ENCODE measurements at regions not wholly inside any gene's neighbourhood (a gene's known extent, or its start where the extent isn't known, plus 50 kb on each side); places are given as distances from the start of the nearest gene placed in this dataset.

DNA sequence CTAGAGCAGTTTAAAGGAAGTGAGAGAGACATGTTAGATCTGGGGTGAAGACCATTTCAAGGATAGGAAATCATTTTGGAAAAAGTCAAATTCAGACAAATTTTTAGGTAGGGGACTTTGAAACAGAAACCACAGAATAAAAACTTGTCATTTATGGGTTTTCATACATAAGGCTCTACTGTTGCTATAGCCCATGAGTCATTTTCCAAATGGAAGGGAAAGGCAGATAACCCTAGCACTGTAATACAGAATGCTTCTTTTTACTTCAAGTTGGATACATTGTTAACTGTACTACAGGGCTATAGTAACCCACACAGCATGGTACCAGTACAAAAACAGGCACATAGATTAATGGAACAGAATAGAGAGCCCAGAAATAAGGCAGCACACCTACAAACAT, 455.4 kb downstream of the EBF1 start:
- DNase-seq: no peak

DNA sequence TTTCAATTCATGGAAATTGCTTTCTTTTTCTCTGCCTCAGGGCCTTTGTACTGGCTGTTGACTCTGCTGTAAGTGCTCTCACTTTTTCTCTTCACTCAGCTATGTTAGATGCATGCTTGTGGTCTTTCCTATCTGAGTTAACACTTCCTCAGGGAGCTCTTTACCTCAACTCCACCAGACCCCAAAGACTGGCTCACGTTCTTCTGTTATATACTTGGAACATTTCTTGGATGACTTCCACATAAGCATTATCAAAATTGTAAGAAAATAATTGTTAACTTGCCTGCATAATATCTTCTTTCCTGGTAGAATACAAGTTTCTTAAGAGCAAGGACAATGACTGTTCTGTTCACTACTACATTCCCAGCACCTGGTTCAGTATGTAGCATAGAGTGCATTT, 455.9 kb downstream of the EBF1 start:
- no peak for DNase-seq

DNA sequence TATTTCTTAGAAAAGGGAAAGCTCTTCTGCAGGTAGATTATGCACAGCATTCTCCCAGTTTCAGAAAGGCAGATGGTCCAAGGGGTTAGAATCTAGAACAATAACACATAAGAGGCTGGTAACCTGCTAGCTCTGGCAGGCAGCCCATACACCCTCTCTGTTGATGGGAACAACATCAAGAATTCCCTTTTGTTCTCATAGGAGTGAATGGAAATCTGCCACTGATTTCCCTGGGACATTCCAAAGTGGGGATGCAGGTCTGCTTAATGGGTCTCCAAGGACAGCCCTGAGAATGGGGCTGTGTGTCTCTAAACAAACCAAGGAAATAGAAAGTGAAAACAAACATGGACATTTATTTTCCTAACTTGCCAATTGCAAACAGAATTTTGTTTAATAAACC, 456.8 kb downstream of the EBF1 start:
- DNase-seq: no peak

DNA sequence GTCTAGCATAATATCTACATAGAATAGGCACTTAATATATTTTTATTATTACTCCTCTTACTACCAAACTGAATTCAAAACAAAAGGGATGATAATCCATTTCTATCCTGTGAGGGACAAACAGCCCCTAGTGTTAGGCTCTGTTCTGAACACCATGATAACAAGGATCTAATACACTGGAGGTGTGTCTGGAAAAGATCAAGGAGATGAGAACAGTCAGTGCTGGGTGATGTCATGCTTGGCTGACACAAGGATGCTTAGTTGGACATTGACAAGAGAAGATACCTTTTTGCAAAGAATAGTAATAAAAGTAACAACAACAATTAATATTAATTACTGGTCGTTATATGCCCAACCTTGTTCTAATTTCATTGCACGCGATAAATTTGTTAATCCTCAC, 458.7 kb downstream of the EBF1 start:
- DNase-seq: no peak

DNA sequence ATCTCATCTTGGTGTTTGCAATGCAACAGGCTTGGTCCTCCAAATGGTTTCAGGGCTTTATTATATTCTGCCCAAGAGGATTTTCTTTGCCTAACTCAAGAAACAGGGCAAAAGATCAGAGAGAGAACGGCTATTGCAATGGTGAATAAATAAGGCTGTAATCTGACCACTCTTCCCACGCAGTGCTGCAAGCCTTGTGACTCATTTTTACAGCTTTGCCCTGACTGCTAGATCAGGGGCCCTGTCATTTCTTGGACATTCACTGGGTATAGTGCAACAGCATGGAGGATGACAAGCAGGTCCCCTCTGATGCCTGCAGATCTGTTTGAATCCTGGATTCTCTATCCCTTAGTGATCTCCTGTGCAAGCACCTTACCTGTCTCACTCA, 459.1 kb downstream of the EBF1 start:
- no peak for DNase-seq

DNA sequence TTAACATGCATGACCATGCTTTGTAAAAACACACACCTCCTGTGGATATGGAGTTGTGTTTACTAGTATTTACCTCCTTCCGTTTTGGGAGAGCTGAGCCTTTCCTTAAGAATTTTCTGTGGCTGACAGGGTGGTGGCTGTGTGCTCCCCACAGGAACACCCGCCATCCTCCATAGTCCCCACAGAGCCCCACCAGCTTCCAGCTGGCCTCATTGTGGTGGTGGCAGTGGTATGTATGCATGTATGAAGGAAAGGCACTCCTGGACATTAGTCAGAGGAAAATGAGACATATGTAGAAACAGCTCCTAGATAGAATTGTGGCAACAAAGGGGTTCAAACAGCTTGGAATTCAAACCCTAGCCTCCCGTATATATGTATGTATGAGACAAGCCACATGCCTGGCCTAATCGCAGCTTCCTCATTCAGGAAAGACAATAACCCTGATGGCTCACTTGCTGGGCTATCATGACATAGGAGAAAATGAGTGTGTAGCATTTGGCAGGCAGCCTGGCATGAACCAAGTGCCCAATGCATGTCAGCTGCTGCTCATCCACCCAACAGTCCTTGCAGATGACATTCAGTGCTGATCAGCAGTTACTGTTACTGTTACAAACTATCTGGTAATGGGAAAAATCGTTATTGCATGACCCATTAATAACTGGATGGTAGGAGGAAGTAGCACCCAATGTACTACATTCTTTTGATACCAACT, 459.7 kb downstream of the EBF1 start:
- no peak for DNase-seq

DNA sequence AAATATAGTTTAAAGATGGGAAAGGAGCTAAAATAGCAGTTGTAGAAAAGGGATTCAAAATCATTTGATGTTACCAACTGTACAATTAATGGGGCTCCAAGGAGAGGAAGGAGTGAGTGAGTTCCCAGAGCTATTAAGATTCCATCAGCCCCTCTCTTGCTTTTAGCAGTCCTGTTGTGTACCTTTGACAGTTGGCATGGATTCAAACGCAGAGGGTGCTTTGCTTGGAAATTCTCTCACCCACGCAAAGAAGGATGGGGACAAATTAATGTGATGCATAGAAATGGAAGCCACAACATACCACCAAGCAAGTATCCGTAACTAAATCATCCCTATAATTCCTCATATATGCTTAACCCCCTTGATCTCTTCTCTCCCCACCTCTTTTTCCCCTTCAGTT, 461.3 kb downstream of the EBF1 start:
- no peak for DNase-seq

DNA sequence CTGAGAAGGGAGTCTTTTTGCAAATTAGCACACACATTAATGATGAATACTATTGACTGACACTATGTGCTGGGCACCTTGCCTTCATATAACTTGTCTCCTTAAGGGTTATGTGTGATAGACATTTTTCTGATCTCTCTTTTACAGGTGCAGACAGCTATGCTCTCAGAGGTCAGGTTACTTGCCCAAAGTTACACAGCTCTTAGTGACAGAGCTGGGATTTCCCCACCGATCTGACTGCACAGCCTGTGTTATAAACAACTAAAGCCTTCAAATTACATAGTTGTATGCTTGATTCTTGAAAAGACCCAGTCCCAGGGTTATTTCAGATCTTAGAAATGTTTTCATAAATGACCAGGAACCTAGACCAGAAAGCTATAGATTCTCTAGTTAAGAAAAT, 462.7 kb downstream of the EBF1 start:
- DNase-seq: no peak

DNA sequence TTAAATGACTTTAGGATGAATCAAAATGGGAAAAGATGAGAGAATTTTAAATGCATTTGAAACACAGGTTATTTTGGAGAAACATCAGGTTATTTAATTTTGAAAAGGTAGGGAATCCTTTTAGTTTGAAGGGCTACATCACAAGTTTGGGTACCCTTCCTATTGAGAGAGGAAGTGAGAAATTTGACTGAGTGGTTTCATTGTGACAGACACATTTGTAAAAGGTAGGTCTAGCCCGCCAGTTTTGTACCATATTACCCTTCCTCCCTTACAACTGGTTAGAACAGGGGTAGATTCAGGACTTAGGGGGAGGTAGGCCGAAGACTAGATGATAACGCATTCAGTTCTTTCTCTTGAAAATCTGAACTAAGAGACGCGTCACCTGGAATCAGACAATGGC, 464.2 kb downstream of the EBF1 start:
- no peak for DNase-seq

DNA sequence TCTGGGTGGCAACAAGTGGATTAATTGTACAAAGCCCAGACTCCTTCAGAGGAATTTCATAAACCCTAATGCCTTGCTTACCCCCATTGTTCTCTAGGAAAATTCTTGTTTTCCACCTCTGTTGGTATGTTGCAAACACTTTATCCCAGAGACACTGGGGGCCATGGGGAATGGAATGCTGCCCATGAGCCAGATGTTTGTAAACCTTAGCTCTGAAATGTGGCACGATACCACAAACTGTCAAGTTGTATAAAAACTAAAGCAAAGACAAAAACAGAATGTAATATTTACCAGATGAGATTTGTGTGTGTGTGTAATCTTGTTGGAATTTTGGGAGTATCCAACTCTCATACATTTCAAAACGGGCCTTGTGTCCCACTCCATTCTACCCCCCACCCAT, 465.0 kb downstream of the EBF1 start:
- no peak for DNase-seq

DNA sequence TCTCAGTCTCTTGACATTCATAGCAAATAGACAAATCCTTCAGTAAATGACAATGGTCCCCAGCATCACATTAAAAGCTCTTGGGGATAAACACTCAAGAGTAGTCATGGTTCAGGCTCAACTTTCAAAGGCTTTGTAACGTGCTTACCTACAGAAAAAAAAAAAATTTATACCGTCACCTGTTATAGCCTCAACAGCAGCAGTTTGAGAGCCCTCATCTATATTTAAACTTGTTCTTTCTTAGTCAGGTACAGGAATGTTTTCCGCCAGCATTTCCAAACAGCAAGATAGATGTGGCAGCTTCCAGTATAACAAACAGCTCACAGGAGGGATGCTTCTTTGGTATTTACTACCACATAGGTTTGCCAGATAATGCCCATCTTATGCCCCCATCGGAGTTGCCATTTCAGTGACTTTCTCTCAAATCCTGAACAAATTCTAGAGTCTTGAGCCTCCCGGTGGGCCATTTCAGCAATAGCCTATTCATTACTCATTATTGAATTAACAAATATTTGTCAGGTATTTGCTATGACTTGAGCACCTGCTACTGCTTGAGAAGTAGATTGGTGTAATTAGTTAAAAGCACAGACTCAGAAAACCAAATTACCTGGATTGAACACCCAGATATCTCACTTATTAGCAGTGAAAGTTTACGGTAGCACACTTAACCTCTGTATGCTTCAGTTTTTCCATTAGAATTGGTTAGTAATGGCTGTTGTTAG, 470.0 kb downstream of the EBF1 start:
- no peak for DNase-seq

DNA sequence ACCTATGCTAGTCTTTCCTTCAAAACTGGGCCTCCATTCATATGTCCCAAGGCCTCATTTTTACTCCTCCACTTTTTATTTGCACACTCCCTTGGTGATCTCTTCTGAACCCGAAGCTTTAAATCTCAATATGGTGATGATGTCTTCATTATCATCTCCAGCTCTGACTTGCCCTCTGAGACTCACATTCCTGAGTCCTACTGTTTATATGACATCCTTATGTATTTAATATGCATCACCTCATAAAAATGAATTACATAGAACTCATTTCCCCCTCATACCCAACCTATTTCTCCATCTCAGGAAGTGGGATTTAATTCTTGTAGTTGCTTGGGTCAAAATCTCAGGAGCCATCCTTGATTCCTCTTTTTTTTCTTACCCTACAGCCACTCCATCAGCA, 473.0 kb downstream of the EBF1 start:
- no peak for DNase-seq

DNA sequence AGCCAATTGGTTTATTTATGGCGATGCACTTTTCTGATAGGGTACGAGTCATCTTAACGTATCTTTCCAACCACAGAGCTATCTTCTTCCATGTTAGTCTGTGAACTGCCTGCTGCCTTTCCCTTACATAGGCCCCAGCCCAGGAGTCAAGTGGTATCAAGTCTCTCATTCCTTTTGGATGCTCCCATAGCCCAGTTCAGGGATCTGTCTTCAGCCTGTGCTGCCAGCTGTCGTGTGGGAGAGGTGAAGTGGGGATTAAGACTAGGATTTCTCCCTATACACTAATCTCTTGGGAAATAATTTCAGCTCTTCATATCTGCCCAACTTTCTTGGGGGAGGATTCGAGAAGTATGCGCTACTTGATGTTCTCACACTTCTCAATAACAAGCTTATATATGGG, 475.7 kb downstream of the EBF1 start:
- no peak for DNase-seq

DNA sequence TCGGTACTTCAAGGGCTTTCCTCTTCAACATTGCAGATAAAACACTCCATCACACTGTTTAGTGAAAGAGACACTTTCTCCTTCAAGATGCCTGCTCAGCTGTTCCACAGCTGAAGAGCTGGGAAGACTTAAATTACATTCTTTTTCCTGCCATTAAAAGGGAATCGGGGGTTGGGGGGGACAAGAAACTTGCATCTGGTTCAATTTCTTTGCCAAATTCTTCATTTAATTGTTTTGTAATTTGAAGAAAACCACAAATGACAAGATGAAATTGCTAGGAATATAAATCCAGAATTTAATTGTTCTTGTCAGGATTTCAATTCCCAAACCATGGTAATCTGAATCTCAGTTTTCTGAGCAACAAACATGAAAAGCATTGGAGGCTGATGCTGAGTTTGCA, 478.3 kb downstream of the EBF1 start:
- no peak for DNase-seq

DNA sequence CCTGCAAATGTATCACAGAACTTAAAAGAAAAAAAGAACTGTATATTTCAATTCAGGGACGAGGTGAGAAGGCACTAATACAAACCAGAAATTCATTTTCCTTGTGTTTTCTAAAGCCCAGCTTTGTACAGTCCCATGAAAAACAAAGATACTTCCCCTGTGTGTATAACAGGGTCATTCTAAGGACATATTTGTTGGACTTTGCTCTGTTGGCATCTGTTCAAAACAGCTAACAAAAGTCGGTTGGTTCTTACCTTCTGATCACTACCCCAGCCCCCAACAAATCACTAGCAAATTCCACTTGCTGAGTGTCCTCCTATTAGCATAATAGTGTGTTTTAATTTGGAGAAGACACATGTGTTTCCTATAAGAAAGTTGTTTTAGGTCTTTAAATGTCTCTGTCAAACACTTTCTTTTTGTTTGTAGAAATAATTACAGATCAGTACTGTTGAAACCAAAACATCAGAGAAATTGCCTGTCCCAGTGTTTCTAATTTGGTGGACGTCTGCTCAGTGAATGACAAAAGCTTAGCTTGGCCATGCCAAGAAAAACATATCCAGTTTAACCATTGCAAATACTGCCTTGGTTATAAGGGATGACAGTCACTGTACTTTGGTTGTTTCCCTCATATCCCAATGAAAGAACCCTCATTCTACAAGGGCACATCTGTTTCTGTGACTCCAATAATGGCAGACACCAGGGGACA, 480.5 kb downstream of the EBF1 start:
- no peak for DNase-seq

DNA sequence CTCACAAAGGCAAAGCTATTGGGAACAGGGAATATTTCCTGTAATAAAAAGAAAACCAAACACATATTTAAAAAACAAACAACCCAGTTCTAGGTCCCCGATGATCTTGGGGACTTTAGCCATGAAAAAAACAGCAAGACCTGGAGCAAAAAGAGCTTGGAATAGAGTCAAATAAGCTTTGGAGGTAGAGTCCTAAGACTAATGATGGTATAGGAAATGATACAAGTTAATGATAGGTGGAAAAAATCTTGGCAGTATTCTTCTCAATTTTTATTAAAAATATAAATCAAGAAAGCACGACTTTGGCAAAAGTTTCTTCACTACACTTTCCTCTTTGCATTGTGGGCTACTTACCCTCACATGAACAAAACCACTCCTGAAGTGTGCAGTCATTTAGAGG, 481.5 kb downstream of the EBF1 start:
- no peak for DNase-seq

DNA sequence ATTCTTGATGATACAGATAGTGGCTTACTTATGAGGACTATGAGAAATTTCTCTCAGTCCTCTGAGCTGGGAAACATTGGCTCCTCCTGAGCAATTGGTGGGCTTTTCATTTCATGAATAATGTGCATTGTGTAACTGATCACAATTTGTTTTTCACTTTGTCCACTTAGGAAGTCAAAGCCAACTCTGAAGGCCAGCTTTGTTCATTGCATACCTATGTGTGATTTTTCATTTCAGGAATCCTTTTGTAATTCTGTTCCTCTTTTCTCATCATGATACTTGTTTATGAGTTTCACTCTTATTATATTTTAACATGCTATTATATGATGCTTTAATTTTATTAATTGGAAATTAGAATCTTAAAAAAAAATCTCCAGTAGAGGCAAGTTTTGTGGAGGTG, 483.0 kb downstream of the EBF1 start:
- DNase-seq: no peak

DNA sequence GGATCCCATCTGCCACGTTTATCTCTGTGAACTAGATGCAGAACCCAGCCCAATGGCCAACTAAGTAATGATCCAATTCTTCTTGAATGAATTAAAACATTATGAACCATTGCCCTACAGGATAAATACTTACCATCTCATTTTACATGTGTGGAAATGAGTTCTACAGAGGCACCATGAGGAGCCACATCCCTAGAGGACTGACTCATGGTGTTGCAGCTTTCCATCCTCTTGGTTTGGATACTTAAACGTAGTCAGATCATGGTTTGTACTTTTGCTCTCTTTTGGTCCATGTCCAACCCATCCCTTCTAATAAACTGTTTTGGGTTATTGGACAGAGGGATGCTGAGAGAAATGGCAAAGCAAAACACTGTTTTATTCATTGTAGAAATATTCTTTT, 484.8 kb downstream of the EBF1 start:
- DNase-seq: no peak

DNA sequence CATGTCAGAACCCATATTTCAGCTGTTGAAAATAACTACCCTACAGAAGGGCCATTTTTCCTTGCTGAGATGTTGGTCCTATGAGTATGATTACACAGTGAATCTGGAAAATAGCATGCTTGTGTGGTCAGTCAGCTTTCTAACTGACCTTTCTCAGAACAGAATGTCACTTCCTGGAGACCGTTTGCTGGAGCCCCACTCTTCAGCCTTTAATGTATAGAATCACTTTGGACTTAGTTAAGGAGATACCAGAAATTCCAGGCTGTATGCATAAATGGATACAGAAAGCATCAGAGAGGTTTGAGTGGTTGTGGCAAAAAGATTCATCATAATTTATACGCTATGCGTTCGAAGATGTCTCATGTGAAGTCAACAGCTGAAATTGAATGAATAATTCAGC, 488.1 kb downstream of the EBF1 start:
- DNase-seq: no peak

DNA sequence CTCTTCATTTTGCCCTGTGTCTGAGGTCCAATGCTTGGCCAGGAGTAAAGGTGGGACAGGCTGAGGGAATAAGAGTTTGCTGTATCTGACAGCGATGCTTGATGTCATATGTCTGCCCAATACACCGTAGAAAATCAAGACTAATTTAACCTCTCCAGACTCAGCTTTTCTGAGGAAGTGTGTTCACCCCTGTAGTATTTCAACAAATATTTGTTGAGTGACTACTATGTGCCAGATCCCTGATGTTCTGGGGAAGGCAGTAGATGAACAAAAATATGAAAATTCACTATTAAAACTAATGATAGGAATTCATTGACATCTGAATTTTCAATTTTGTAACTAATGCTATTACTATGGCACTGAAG, 489.7 kb downstream of the EBF1 start:
- no peak for DNase-seq

DNA sequence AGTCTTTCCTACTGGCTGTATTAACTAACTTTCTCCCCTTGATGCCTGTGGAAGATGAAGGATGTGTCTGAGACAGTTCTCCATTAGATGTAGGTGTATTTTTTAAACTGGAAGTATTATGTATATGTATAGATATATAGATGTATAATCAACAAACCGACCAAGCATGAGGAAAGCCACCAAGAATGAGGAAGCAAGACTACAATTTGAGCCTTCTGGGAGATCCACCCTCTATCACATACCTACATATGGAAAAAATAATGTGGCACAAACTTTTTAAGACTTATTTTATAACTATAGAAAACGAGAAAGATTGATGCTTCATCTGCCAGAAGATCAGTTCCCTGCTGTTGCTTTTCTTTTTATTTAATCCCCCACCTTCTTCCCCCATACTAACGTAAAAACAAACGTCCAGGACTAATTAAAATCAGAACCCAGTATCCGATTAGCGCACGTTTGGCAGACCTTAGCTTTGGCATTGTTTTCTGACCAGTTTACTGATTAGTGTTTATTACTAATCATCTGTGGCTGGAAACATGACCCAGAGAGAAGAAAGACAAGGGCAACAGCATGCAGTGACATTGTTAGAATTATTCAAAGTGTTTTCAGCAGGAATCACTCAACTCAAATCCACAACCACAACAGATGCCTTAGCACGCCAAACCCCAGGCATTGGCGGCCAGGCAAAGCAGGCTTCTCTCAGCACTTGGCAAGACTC, 490.2 kb downstream of the EBF1 start:
- no peak for DNase-seq

DNA sequence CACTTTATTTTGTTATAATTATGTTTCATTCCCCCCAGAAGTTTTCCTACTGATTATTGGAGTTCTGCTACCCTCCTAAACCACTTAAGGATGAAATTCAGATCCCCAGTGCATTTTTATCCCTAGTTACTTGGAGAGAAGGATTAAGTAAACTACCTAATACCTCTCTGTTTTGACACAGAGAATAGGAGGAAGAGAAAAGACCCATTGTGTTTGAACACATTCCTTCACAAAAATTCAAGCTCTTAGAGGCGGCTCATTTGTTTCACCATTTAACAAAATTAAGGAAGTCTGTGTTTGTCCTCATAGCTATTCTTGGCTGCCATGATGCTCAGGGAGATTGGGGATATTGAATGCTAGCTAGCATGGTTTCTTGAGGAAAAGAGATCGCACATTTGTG, 492.6 kb downstream of the EBF1 start:
- no peak for DNase-seq

DNA sequence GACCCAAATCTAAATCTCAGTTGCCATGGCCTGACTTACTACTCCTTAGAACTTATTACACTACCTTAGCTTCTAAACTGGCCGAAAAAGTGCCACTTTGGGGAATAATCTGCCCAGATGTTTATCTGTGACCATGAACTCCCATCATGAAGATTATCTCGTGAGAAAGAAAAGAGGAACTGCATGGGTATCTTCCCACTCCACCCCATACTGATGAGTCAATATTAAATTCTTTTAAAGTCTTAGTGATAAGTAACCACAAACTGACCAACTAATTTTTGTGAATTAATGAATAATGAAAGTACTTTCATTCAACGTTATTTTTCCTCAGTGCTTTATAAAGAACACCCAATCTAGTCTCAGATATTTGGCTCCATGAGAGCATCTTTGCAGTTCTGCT, 493.5 kb downstream of the EBF1 start:
- no peak for DNase-seq

DNA sequence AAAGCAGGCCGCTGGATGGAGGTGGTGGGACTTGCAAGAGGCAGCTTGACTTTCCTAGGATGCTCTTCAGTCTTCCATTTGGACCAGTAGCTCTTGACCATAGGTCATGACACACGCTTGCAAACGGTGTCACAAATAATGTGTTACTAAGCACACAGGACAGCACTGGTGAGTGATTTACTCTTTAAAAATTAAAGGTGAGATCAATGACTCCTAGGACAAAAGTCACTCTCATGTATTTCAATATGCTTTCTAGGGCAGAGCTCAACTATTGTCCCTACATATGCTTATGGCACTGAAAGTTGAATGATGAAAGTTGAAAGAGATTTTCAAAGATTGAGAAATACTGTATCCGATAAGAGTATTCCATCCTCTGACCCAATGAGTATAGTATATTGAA, 496.7 kb downstream of the EBF1 start:
- no peak for DNase-seq
